ENCODE measurements at regions not wholly inside any gene's neighbourhood (a gene's known extent, or its start where the extent isn't known, plus 50 kb on each side); places are given as distances from the start of the nearest gene placed in this dataset.

DNA sequence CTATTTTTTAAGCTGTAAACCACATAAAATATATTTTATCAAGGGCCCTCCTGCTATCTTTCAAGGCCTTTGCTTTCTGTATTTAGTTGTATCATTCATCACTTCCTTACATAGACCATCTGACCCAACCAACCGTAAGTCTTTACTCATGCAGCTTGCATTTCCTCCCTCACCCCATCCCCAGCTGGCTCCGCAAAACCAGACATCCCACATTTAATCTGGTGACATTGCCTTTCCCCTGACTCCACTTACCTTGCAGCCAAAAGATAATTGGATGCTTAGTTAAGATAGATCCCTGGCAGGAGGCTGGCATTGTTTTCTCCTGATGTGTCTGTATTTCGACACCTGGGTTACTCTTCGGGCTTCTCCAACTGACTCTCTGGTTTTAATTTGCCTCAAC lies 183.7 kb upstream of the LDB2 start:
- TF ChIP-seq, protein P1, sequence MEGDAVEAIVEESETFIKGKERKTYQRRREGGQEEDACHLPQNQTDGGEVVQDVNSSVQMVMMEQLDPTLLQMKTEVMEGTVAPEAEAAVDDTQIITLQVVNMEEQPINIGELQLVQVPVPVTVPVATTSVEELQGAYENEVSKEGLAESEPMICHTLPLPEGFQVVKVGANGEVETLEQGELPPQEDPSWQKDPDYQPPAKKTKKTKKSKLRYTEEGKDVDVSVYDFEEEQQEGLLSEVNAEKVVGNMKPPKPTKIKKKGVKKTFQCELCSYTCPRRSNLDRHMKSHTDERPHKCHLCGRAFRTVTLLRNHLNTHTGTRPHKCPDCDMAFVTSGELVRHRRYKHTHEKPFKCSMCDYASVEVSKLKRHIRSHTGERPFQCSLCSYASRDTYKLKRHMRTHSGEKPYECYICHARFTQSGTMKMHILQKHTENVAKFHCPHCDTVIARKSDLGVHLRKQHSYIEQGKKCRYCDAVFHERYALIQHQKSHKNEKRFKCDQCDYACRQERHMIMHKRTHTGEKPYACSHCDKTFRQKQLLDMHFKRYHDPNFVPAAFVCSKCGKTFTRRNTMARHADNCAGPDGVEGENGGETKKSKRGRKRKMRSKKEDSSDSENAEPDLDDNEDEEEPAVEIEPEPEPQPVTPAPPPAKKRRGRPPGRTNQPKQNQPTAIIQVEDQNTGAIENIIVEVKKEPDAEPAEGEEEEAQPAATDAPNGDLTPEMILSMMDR (IDR thresholded peaks at IDR 0.05; ENCODE audit: extremely low read depth in 1 of 2, insufficient read depth in 1 of 2, low read depth in 1 of 2, low read length in 2 of 2), result no peak
- TF ChIP-seq FOS (IDR thresholded peaks at IDR 0.05; ENCODE audit: borderline replicate concordance, insufficient read depth, low read length) (no peak), POLR2A (IDR thresholded peaks at IDR 0.05; ENCODE audit: low read depth, low read length) (no peak), EZH2 (IDR thresholded peaks at IDR 0.05; ENCODE audit: borderline replicate concordance, low read depth, low read length, severe bottlenecking) (no peak)
